ENCODE measurements at regions not wholly inside any gene's neighbourhood (a gene's known extent, or its start where the extent isn't known, plus 50 kb on each side); places are given as distances from the start of the nearest gene placed in this dataset.

DNA sequence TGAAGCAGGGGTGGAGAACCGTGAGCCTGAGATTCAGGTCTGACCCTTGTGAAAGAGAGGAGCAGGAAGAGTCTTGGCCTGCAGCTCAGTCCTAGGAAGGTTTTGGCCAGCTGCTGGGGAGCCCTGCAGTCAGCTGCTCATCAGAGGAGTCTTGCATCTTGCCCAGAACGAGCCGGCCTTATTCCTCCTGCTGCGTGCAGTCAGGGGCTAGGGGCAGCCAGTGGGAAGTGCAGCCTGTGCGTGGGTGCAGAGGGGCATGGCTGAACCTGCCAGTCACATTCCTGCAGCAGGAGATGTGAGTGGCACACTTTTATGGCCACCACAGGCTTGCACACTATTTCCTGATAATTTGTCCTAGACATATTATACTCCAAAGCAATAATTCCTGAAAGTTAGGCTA lies 278.7 kb downstream of the NPR3 start:
- DNase-seq (ENCODE audit: extremely low read depth, insufficient read length), result peak; percentile 1
- no peak overlapping the region for H3K4me3 ChIP-seq (replicated peaks; ENCODE audit: low read depth, low read length)
- H3K36me3 ChIP-seq (ENCODE audit: control insufficient read depth, insufficient read depth, low read length), result no peaks in the 10 kb centered on the region
- H3K27me3 ChIP-seq (replicated peaks; ENCODE audit: control insufficient read depth, insufficient read depth, low read length), result no peaks in the 10 kb centered on the region
- TF ChIP-seq, protein P1, sequence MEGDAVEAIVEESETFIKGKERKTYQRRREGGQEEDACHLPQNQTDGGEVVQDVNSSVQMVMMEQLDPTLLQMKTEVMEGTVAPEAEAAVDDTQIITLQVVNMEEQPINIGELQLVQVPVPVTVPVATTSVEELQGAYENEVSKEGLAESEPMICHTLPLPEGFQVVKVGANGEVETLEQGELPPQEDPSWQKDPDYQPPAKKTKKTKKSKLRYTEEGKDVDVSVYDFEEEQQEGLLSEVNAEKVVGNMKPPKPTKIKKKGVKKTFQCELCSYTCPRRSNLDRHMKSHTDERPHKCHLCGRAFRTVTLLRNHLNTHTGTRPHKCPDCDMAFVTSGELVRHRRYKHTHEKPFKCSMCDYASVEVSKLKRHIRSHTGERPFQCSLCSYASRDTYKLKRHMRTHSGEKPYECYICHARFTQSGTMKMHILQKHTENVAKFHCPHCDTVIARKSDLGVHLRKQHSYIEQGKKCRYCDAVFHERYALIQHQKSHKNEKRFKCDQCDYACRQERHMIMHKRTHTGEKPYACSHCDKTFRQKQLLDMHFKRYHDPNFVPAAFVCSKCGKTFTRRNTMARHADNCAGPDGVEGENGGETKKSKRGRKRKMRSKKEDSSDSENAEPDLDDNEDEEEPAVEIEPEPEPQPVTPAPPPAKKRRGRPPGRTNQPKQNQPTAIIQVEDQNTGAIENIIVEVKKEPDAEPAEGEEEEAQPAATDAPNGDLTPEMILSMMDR (IDR thresholded peaks at IDR 0.05; ENCODE audit: insufficient read depth, low read length, poor library complexity, severe bottlenecking), result no peak

DNA sequence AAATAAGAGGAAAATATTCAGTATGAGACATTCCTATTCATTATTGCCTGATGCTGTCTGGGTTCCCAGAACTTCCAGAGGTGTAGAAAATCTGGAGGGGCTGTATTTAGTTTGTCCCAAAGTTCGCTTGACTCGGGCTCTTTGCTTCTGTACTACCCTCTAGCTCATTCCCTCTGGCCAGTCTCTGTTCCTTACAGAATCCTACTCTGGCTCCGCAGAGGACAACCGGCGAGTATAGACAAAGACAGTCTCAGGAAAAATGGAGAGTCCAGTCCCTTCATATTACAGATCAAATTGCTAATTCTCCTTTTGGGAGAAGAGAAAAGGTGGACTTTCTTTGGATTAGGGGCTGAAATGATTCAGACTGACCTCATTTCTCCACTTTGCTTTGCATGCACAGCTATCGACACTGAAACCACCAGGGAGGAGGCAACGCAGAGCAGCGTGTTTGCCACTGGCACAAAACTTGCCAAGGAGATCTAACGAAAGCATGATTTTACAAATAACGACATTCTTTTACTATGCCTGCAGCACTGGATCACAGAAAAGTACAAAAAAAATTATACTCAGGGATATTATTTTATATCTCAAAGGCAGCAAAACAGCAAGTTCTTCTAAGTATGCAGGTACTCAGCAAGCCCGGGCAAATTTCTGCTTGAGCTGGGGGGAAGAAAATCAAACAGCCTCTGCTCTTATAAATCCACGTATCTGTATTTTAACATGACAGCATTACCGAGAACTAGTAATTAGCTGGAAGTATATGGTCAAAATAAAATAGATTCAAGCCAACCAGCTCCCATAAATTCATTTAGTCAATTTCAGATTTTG lies 279.7 kb downstream of the NPR3 start:
- TF ChIP-seq, protein P1 (IDR thresholded peaks at IDR 0.05; ENCODE audit: insufficient read depth, low read length, poor library complexity, severe bottlenecking), result no peak
- no peak overlapping the region for H3K4me3 ChIP-seq (replicated peaks; ENCODE audit: low read depth, low read length)
- H3K27me3 ChIP-seq (replicated peaks; ENCODE audit: control insufficient read depth, insufficient read depth, low read length), result no peaks in the 10 kb centered on the region
- DNase-seq (ENCODE audit: extremely low read depth, insufficient read length), result no peak
- no peaks in the 10 kb centered on the region for H3K36me3 ChIP-seq (ENCODE audit: control insufficient read depth, insufficient read depth, low read length)

DNA sequence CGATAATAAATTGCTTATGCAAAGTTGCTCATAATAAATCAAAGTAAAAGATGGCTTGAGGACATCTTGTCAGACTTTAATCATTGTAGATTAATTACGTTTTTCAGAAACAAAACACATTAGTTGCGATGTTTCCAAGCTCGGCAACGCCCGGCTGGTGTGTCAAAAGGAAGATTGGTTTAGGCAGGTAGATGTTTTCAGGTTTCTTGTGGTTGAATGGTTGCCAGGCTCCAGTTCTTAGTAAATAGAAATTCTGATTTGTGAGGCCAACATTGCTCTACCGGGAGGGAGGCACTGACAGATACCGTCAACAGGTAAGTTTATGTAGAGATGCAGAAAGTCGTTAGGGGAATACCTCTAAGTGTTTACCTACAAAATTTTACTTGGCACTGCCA lies 280.3 kb downstream of the NPR3 start:
- Histone ChIP-seq H3K36me3 (ENCODE audit: control insufficient read depth, insufficient read depth, low read length) (no peaks in the 10 kb centered on the region), H3K4me3 (replicated peaks; ENCODE audit: low read depth, low read length) (no peak overlapping the region), H3K27me3 (replicated peaks; ENCODE audit: control insufficient read depth, insufficient read depth, low read length) (no peaks in the 10 kb centered on the region)
- TF ChIP-seq, protein P1 (IDR thresholded peaks at IDR 0.05; ENCODE audit: insufficient read depth, low read length, poor library complexity, severe bottlenecking), result no peak
- no peak for DNase-seq (ENCODE audit: extremely low read depth, insufficient read length)

DNA sequence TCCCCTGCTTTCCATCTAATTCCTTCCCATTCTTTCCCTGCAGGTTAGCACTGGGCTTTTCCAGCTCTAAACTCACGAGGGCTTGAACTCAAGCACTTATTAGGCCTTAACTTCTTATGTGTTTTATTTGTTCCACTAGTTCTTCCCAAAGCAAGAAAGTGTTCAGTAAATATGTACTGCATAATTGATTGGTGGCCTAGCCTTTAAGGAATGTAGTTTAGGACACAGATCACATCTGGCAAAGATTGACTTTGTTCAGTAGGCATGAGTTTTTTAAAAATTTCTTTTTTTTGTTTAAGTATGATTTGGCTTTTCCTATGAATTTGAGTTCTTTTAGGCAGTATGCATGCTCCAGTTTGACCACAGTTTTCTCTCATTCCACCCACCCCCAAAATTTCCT lies 285.2 kb downstream of the NPR3 start:
- Histone ChIP-seq H3K4me3 (replicated peaks; ENCODE audit: low read depth, low read length) (no peak overlapping the region), H3K27me3 (replicated peaks; ENCODE audit: control insufficient read depth, insufficient read depth, low read length) (no peaks in the 10 kb centered on the region), H3K36me3 (ENCODE audit: control insufficient read depth, insufficient read depth, low read length) (no peaks in the 10 kb centered on the region)
- TF ChIP-seq, protein P1 (IDR thresholded peaks at IDR 0.05; ENCODE audit: insufficient read depth, low read length, poor library complexity, severe bottlenecking), result no peak
- no peak for DNase-seq (ENCODE audit: extremely low read depth, insufficient read length)

DNA sequence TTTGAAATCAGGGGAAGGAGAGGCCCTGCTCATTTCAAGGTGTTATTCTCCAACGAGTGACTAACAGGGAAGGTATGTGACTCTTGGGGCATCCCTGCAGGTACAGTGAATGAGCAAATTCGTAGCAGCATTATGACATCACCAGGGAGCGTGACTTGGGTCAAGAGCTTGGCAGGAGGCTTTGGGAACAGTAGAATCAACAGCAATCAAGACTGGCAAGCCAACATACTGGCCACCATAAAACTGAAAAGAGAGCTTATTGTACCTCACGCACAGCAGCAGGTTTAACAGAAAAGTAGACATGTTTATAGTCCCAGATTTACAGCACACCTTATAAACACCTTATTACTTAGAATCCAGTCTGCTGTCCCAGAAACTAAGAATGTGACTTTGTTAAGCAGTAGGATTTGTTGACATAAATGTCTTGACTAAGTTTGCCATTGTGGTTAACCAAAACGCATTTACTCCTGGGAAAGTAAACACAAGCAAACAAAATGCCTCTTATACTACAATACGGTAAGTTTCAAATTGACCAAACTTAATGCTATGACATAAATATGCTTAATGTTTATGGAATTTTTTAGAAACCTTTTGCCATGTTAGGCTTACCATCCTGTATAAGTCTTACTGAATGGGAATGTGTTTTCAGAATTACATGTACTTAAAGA lies 297.8 kb downstream of the NPR3 start:
- DNase-seq (ENCODE audit: extremely low read depth, insufficient read length), result no peak
- H3K4me3 ChIP-seq (replicated peaks; ENCODE audit: low read depth, low read length), result no peak overlapping the region
- no peaks in the 10 kb centered on the region for H3K36me3 ChIP-seq (ENCODE audit: control insufficient read depth, insufficient read depth, low read length)
- H3K27me3 ChIP-seq (replicated peaks; ENCODE audit: control insufficient read depth, insufficient read depth, low read length), result no peaks in the 10 kb centered on the region
- TF ChIP-seq, protein P1 (IDR thresholded peaks at IDR 0.05; ENCODE audit: insufficient read depth, low read length, poor library complexity, severe bottlenecking), result no peak

Measured in GM06990 (cell line).